Peyer's patch (tissue), 4 donors: ENCODE measurements at regions not wholly inside any gene's neighbourhood (a gene's known extent, or its start where the extent isn't known, plus 50 kb on each side); places are given as distances from the start of the nearest gene placed in this dataset.

Source experiments
- CTCF ChIP-seq, 6 experiments: fragments of 450-650 bp in 4 of 6; fragments of 200-600 bp in 2 of 6; sonication (generic) in 1 of 6; IDR thresholded peaks; one replicate each; pipeline ENCODE4 v1.5.1; 2017 to 2019; ENCODE audit warnings: antibody characterized with exemption in 6 of 6, mild to moderate bottlenecking in 3 of 6, moderate library complexity in 1 of 6
- POLR2A ChIP-seq, 2 donors: fragments of 450-650 bp; IDR thresholded peaks; one replicate each; pipeline ENCODE4 v1.5.1; 2017; ENCODE audit warnings: antibody characterized with exemption in 2 of 2, mild to moderate bottlenecking in 2 of 2, moderate library complexity in 2 of 2

- TF ChIP-seq CTCF (IDR thresholded peaks at IDR 0.05) (no peak), POLR2A (IDR thresholded peaks at IDR 0.05) (no peak)
Observed at GRCh38 chr13:104586051-104586746, 1520.0 kb upstream of the SLC10A2 start.
